ENCODE measurements at regions not wholly inside any gene's neighbourhood (a gene's known extent, or its start where the extent isn't known, plus 50 kb on each side); places are given as distances from the start of the nearest gene placed in this dataset.

GRCh38 chr16:65524997-65525396 is 403.1 kb upstream of the CDH11 start:
- intact Hi-C loops (cut with DNase I): no loop called here
- no peaks in the 10 kb centered on the region for H3K9me3 ChIP-seq
- H3K36me3 ChIP-seq (replicated peaks in 1 of 2; ENCODE audit: insufficient read depth in 1 of 2, low read depth in 2 of 2): no peaks in the 10 kb centered on the region
- H3K4me1 ChIP-seq: no peaks in the 10 kb centered on the region
- no peak for TF ChIP-seq POLR2A (IDR thresholded peaks at IDR 0.05)
- no peak for TF ChIP-seq CTCF (IDR thresholded peaks at IDR 0.05)
- no peak for ATAC-seq
- H3K27ac ChIP-seq: no peak overlapping the region
- H3K27me3 ChIP-seq: no peaks in the 10 kb centered on the region
- no peak overlapping the region for H3K4me3 ChIP-seq
- DNase-seq: no peak
- 55 to 70% methylated on average over 8 of the region's 8 CpGs for WGBS, 2 donors

GRCh38 chr16:65524231-65524630 is 402.4 kb upstream of the CDH11 start:
- H3K9me3 ChIP-seq: no peaks in the 10 kb centered on the region
- 48 to 54% methylated on average over 3 of the region's 3 CpGs for WGBS, 2 donors
- TF ChIP-seq POLR2A (IDR thresholded peaks at IDR 0.05) (no peak), CTCF (IDR thresholded peaks at IDR 0.05) (no peak)
- H3K4me3 ChIP-seq: no peak overlapping the region
- H3K27me3 ChIP-seq: no peaks in the 10 kb centered on the region
- DNase-seq (no peak), ATAC-seq (no peak)
- no peaks in the 10 kb centered on the region for H3K4me1 ChIP-seq
- no peak overlapping the region for H3K27ac ChIP-seq
- no peaks in the 10 kb centered on the region for H3K36me3 ChIP-seq (replicated peaks in 1 of 2; ENCODE audit: insufficient read depth in 1 of 2, low read depth in 2 of 2)
- intact Hi-C loops (cut with DNase I): no loop called here

DNA sequence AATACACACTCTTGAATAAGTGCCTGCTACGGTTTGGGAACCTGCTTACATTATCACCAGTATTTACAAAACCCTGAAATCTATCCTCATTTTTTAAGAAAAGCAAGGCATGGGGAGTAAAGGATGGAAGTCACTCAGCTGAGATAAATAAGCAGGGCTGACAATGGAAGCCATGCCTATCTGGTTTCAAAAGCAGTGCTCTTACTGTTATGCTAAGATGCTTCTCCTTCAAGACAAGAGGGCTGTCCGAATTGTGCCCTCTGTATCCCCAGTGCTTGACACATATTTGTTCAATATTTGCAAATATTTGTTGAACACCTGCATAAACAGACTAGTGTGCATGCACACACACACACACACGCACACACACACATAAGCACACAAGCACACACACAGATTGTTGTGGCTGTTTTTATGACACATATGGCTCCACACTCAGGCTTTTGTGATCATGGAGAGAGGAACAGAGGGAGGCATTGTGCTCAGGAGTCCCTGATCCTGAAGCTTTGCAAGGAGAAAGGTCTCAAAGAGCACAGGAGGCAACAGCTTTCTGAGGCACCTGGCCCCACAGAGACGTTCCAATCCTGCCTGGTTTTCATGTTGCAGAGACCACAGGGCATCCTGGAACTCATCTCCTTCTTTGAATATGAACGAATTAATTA is 401.6 kb upstream of the CDH11 start:
- H3K27me3 ChIP-seq: no peaks in the 10 kb centered on the region
- intact Hi-C loops (cut with DNase I): no loop called here
- H3K36me3 ChIP-seq (replicated peaks in 1 of 2; ENCODE audit: insufficient read depth in 1 of 2, low read depth in 2 of 2): no peaks in the 10 kb centered on the region
- no peak overlapping the region for H3K4me3 ChIP-seq
- no peak for DNase-seq
- ATAC-seq: no peak
- H3K9me3 ChIP-seq: no peaks in the 10 kb centered on the region
- 37 to 40% methylated on average over 5 of the region's 5 CpGs for WGBS, 2 donors
- TF ChIP-seq CTCF (IDR thresholded peaks at IDR 0.05) (no peak), POLR2A (IDR thresholded peaks at IDR 0.05) (no peak)
- H3K4me1 ChIP-seq: no peaks in the 10 kb centered on the region
- H3K27ac ChIP-seq: no peak overlapping the region

GRCh38 chr16:65522412-65522811 is 400.5 kb upstream of the CDH11 start:
- Histone ChIP-seq H3K27me3 (no peaks in the 10 kb centered on the region), H3K27ac (no peak overlapping the region), H3K4me3 (no peak overlapping the region), H3K4me1 (no peaks in the 10 kb centered on the region), H3K9me3 (no peaks in the 10 kb centered on the region), H3K36me3 (replicated peaks in 1 of 2; ENCODE audit: insufficient read depth in 1 of 2, low read depth in 2 of 2) (no peaks in the 10 kb centered on the region)
- WGBS, 2 donors: 60 to 66% methylated on average over 7 of the region's 7 CpGs
- TF ChIP-seq CTCF (IDR thresholded peaks at IDR 0.05): no peak
- no peak for TF ChIP-seq POLR2A (IDR thresholded peaks at IDR 0.05)
- DNase-seq: no peak
- intact Hi-C loops (cut with DNase I): no loop called here
- ATAC-seq: no peak

GRCh38 chr16:65521633-65522328 is 399.9 kb upstream of the CDH11 start:
- TF ChIP-seq CTCF (IDR thresholded peaks at IDR 0.05) (no peak), POLR2A (IDR thresholded peaks at IDR 0.05) (no peak)
- intact Hi-C loops (cut with DNase I): no loop called here
- no peak overlapping the region for H3K27ac ChIP-seq
- no peak overlapping the region for H3K4me3 ChIP-seq
- DNase-seq (no peak), ATAC-seq (no peak)
- WGBS, 2 donors: 18 to 25% methylated on average over 10 of the region's 10 CpGs
- H3K36me3 ChIP-seq (replicated peaks in 1 of 2; ENCODE audit: insufficient read depth in 1 of 2, low read depth in 2 of 2): no peaks in the 10 kb centered on the region
- no peaks in the 10 kb centered on the region for H3K4me1 ChIP-seq
- H3K9me3 ChIP-seq: no peaks in the 10 kb centered on the region
- H3K27me3 ChIP-seq: no peaks in the 10 kb centered on the region
